ENCODE measurements at regions not wholly inside any gene's neighbourhood (a gene's known extent, or its start where the extent isn't known, plus 50 kb on each side); places are given as distances from the start of the nearest gene placed in this dataset.
"Not testable (repeated sequence)": the region's sequence is repeated elsewhere in the genome, so short reads cannot be mapped to it uniquely, and the experiment has no call there.

- H3K4me3 ChIP-seq (ENCODE audit: low read depth, poor library complexity, severe bottlenecking): no peak overlapping the region
- DNase-seq (ENCODE audit: low spot score in 2 of 2): no peak
- 88 to 97% methylated on average over 5 to 9 of the region's 9 CpGs for WGBS, 2 donors
- TF ChIP-seq CTCF (IDR thresholded peaks at IDR 0.05): no peak
- intact Hi-C loops (cut with DNase I; ENCODE audit: low total_unique reads): no loop called here
These were observed 198.3 kb downstream of the LIPI start for GRCh38 chr21:14012409-14012808.

- H3K4me3 ChIP-seq (ENCODE audit: low read depth, poor library complexity, severe bottlenecking); intact Hi-C loops (cut with DNase I; ENCODE audit: low total_unique reads); DNase-seq (ENCODE audit: low spot score in 2 of 2): not testable (repeated sequence)
- 83 to 94% methylated on average over 13 to 17 of the region's 17 CpGs for WGBS, 2 donors
These were observed 199.0 kb downstream of the LIPI start for GRCh38 chr21:14011751-14012150.

- H3K4me3 ChIP-seq (ENCODE audit: low read depth, poor library complexity, severe bottlenecking); intact Hi-C loops (cut with DNase I; ENCODE audit: low total_unique reads); DNase-seq (ENCODE audit: low spot score in 2 of 2): not testable (repeated sequence)
- 91% methylated on average over 24 of the region's 24 CpGs for WGBS, 2 donors
These were observed 199.6 kb downstream of the LIPI start for GRCh38 chr21:14011149-14011548.

- WGBS, 2 donors: 81 to 86% methylated on average over 8 of the region's 8 CpGs
- intact Hi-C loops (cut with DNase I; ENCODE audit: low total_unique reads): no loop called here
- TF ChIP-seq CTCF (IDR thresholded peaks at IDR 0.05): no peak
- TF ChIP-seq POLR2A (IDR thresholded peaks at IDR 0.05): no peak
- no peak overlapping the region for H3K4me3 ChIP-seq (ENCODE audit: low read depth, poor library complexity, severe bottlenecking)
- DNase-seq (ENCODE audit: low spot score in 2 of 2): no peak
These were observed 200.0 kb downstream of the LIPI start for GRCh38 chr21:14010729-14011128.

GRCh38 chr21:14009990-14010389, 200.8 kb downstream of the LIPI start:
- intact Hi-C loops (cut with DNase I; ENCODE audit: low total_unique reads); DNase-seq (ENCODE audit: low spot score in 2 of 2); H3K4me3 ChIP-seq (ENCODE audit: low read depth, poor library complexity, severe bottlenecking): not testable (repeated sequence)
- 76% methylated on average over 4 of the region's 6 CpGs; no CpG with 5 or more reads in 1 of the 2 donors for WGBS, 2 donors

GRCh38 chr21:14009238-14009981, 201.3 kb downstream of the LIPI start:
- 87 to 88% methylated on average over 10 to 17 of the region's 22 CpGs for WGBS, 2 donors
- intact Hi-C loops (cut with DNase I; ENCODE audit: low total_unique reads); DNase-seq (ENCODE audit: low spot score in 2 of 2); H3K4me3 ChIP-seq (ENCODE audit: low read depth, poor library complexity, severe bottlenecking): not testable (repeated sequence)

GRCh38 chr21:14008436-14008835, 202.3 kb downstream of the LIPI start:
- H3K4me3 ChIP-seq (ENCODE audit: low read depth, poor library complexity, severe bottlenecking); intact Hi-C loops (cut with DNase I; ENCODE audit: low total_unique reads); DNase-seq (ENCODE audit: low spot score in 2 of 2): not testable (repeated sequence)
- WGBS, 2 donors: 84 to 89% methylated on average over 4 to 5 of the region's 5 CpGs

GRCh38 chr21:14008006-14008405, 202.7 kb downstream of the LIPI start:
- H3K4me3 ChIP-seq (ENCODE audit: low read depth, poor library complexity, severe bottlenecking); DNase-seq (ENCODE audit: low spot score in 2 of 2); intact Hi-C loops (cut with DNase I; ENCODE audit: low total_unique reads): not testable (repeated sequence)
- WGBS, 2 donors: 96 to 100% methylated on average over 1 to 11 of the region's 17 CpGs

- intact Hi-C loops (cut with DNase I; ENCODE audit: low total_unique reads); H3K4me3 ChIP-seq (ENCODE audit: low read depth, poor library complexity, severe bottlenecking); DNase-seq (ENCODE audit: low spot score in 2 of 2): not testable (repeated sequence)
- 76 to 78% methylated on average over 6 of the region's 7 CpGs for WGBS, 2 donors
These were observed 204.6 kb downstream of the LIPI start for GRCh38 chr21:14006144-14006543.

GRCh38 chr21:13986996-13987958, 223.5 kb downstream of the LIPI start:
- H3K4me3 ChIP-seq (ENCODE audit: low read depth, poor library complexity, severe bottlenecking); DNase-seq (ENCODE audit: low spot score in 2 of 2); intact Hi-C loops (cut with DNase I; ENCODE audit: low total_unique reads): not testable (repeated sequence)
- WGBS, 2 donors: 61 to 79% methylated on average over 7 to 8 of the region's 9 CpGs

- DNase-seq (ENCODE audit: low spot score in 2 of 2); H3K4me3 ChIP-seq (ENCODE audit: low read depth, poor library complexity, severe bottlenecking); intact Hi-C loops (cut with DNase I; ENCODE audit: low total_unique reads): not testable (repeated sequence)
- WGBS, 2 donors: 72 to 74% methylated on average over 10 of the region's 10 CpGs
These were observed 224.6 kb downstream of the LIPI start for GRCh38 chr21:13985865-13986863.
